DOHH2 (cell line): ENCODE measurements at regions not wholly inside any gene's neighbourhood (a gene's known extent, or its start where the extent isn't known, plus 50 kb on each side); places are given as distances from the start of the nearest gene placed in this dataset.

Experiments
- H3F3A ChIP-seq: fragments of 200-600 bp; sonication (generic), shearing (Covaris generic); 2 replicates; pipeline ENCODE4 v1.6.0; 2016; ENCODE audit warnings: antibody characterized with exemption, mild to moderate bottlenecking; ENCODE audit not compliant: control insufficient read depth, insufficient read depth
- H3K27ac ChIP-seq: fragments of 200-600 bp; sonication (generic); 2 replicates; pipeline ENCODE4 v1.5.1; 2014; ENCODE audit warnings: low read depth, mild to moderate bottlenecking, low read length, moderate library complexity
- H3K27me3 ChIP-seq: fragments of 200-600 bp; sonication (generic); 2 replicates; pipeline ENCODE4 v1.6.1; 2014; ENCODE audit warnings: mild to moderate bottlenecking, low read length, mixed read lengths; ENCODE audit not compliant: control insufficient read depth
- H3K36me3 ChIP-seq: fragments of 200-600 bp; sonication (generic); 2 replicates; pipeline ENCODE4 v1.6.1; 2014; ENCODE audit warnings: mild to moderate bottlenecking, low read length, moderate library complexity, mixed read lengths; ENCODE audit not compliant: control insufficient read depth
- H3K4me1 ChIP-seq: fragments of 200-600 bp; sonication (generic); 2 replicates; pipeline ENCODE4 v1.6.1; 2014; ENCODE audit warnings: mild to moderate bottlenecking, low read length, mixed read lengths; ENCODE audit not compliant: control insufficient read depth
- H3K4me2 ChIP-seq: fragments of 200-600 bp; sonication (generic); 2 replicates; pipeline ENCODE4 v1.6.0; 2014; ENCODE audit warnings: mild to moderate bottlenecking, low read length, moderate library complexity
- H3K4me3 ChIP-seq: fragments of 200-600 bp; sonication (generic); 2 replicates; pipeline ENCODE4 v1.5.1; 2014; ENCODE audit warnings: mild to moderate bottlenecking, low read length, mixed read lengths
- H3K79me2 ChIP-seq: fragments of 200-600 bp; sonication (generic); 2 replicates; pipeline ENCODE4 v1.6.1; 2014; ENCODE audit warnings: mild to moderate bottlenecking, low read length, mixed read lengths; ENCODE audit not compliant: control insufficient read depth
- H3K9me2 ChIP-seq: fragments of 200-600 bp; sonication (generic); replicated peaks from 2 replicates; pipeline ENCODE4 v1.6.1; 2014; ENCODE audit warnings: mild to moderate bottlenecking, low read length, mixed read lengths; ENCODE audit not compliant: control insufficient read depth
- H3K9me3 ChIP-seq: fragments of 200-600 bp; sonication (generic); 2 replicates; pipeline ENCODE4 v1.6.1; 2014; ENCODE audit warnings: antibody characterized with exemption, low read length, mixed read lengths; ENCODE audit not compliant: control insufficient read depth, insufficient read depth
- H4K20me1 ChIP-seq: fragments of 200-600 bp; sonication (generic); 2 replicates; pipeline ENCODE4 v1.6.0; 2014; ENCODE audit warnings: low read depth, mild to moderate bottlenecking, antibody characterized with exemption, low read length, moderate library complexity; ENCODE audit not compliant: control insufficient read depth, insufficient read depth
- CTCF ChIP-seq: fragments of 200-600 bp; sonication (generic); IDR thresholded peaks from one replicate; pipeline ENCODE4 v1.5.1; 2014; ENCODE audit warnings: antibody characterized with exemption, mild to moderate bottlenecking, low read depth, low read length; ENCODE audit not compliant: poor library complexity, severe bottlenecking
- EZH2phosphoT487 ChIP-seq: fragments of 200-600 bp; sonication (generic); IDR thresholded peaks from 2 replicates; pipeline ENCODE4 v1.6.1; 2017; ENCODE audit warnings: borderline replicate concordance, mild to moderate bottlenecking, antibody characterized with exemption, low read length, moderate library complexity, mixed read lengths

- no peak for TF ChIP-seq EZH2phosphoT487
- TF ChIP-seq CTCF: no peak
- no peaks in the 10 kb centered on the region for H3K27me3 ChIP-seq
- H3K9me3 ChIP-seq: no peaks in the 10 kb centered on the region; the same call in 1 of the 2 replicates
- peak overlapping the region; percentile 46 for H3K4me3 ChIP-seq
- H4K20me1 ChIP-seq: no peaks in the 10 kb centered on the region
- peaks cover 79% of the 10 kb centered on the region for H3K79me2 ChIP-seq
- no peaks in the 10 kb centered on the region for H3K9me2 ChIP-seq
- H3K4me1 ChIP-seq: peaks cover 99% of the 10 kb centered on the region
- H3F3A ChIP-seq: peaks cover 39% of the 10 kb centered on the region
- H3K36me3 ChIP-seq: peaks cover 52% of the 10 kb centered on the region
- peak overlapping the region; percentile 68 for H3K4me2 ChIP-seq
- peak overlapping the region; percentile 86 for H3K27ac ChIP-seq
Measured at GRCh38 chr22:22036588-22036987, 54.0 kb upstream of the TOP3B start.

DNA sequence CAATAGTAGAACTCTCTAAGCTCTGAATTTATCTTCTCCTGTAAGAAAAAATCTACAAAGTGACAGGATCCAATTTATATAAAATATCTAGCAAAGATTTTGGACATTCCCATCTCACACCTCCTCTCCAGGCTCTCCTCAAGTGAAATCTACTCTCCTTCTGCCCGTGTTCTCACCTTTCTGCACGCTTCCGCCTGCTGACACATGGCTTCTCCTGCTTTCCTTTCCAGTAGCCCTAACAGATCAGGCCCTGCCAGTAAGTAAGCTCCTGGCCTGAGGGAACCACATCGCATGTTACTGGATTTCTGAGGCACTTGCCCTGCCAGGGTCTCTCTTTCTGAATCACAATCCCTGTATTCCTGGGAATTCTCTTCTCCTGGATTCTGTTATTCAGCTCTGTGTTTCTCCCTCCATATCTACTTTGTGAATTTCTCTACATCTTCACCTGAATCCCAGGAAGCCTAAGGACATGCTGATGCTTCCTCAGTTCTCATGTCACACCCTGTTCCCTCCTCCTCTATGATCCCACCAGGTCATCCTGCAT is 53.3 kb upstream of the TOP3B start:
- H3K36me3 ChIP-seq: peaks cover 59% of the 10 kb centered on the region
- H3K4me2 ChIP-seq: peak overlapping the region; percentile 68
- peaks cover 42% of the 10 kb centered on the region for H3F3A ChIP-seq
- peak overlapping the region; percentile 86 for H3K27ac ChIP-seq
- H3K9me3 ChIP-seq: no peaks in the 10 kb centered on the region; the same call in 1 of the 2 replicates
- H3K27me3 ChIP-seq: no peaks in the 10 kb centered on the region
- H3K79me2 ChIP-seq: peaks cover 76% of the 10 kb centered on the region
- H3K9me2 ChIP-seq: no peaks in the 10 kb centered on the region
- TF ChIP-seq EZH2phosphoT487 (no peak), CTCF (no peak)
- no peaks in the 10 kb centered on the region for H4K20me1 ChIP-seq
- peaks cover 100% of the 10 kb centered on the region for H3K4me1 ChIP-seq
- no peak overlapping the region for H3K4me3 ChIP-seq

DNA sequence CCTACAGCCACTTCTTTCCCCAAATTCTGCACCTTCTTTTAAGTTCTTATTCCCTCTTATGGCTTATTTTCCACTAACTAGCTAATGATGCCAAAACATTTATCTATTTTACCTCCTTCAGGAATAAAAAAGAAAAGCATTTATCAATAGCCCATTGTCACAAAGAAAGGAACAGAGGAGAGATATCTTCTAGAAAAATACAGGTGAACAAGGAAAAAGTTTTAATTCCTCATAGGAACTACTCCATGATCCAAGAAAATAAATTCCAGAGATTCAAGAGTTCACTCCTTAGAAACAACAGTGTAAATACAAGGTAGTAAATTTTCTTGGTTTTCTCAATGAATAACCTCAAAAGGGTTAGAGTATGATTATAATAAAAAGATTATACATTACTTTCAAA is 52.6 kb upstream of the TOP3B start:
- H3K9me2 ChIP-seq: no peaks in the 10 kb centered on the region
- H3K9me3 ChIP-seq: no peaks in the 10 kb centered on the region; the same call in 1 of the 2 replicates
- H3K4me3 ChIP-seq: no peak overlapping the region
- H3K4me2 ChIP-seq: peak overlapping the region; percentile 68; the same call in 1 of the 2 replicates
- peaks cover 55% of the 10 kb centered on the region for H3K36me3 ChIP-seq
- H3K27me3 ChIP-seq: no peaks in the 10 kb centered on the region
- H3F3A ChIP-seq: peaks cover 42% of the 10 kb centered on the region
- H3K79me2 ChIP-seq: peaks cover 72% of the 10 kb centered on the region
- no peaks in the 10 kb centered on the region for H4K20me1 ChIP-seq
- TF ChIP-seq EZH2phosphoT487: no peak
- TF ChIP-seq CTCF: no peak
- H3K27ac ChIP-seq: peak overlapping the region; percentile 86; the same call in 1 of the 2 replicates
- H3K4me1 ChIP-seq: peaks cover 98% of the 10 kb centered on the region
